ENCODE measurements at regions not wholly inside any gene's neighbourhood (a gene's known extent, or its start where the extent isn't known, plus 50 kb on each side); places are given as distances from the start of the nearest gene placed in this dataset.
"Not testable (repeated sequence)": the region's sequence is repeated elsewhere in the genome, so short reads cannot be mapped to it uniquely, and the experiment has no call there.

GRCh38 chr9:81022177-81022576, 667.2 kb downstream of the TLE1 start:
- no TSS peak for BruUV-seq (replicated peaks)
- intact Hi-C loops (cut with micrococcal nuclease; ENCODE audit: unreplicated experiment) (no loop called here), in situ Hi-C loops (cut with HindIII; ENCODE audit: low pct_unique_long_range_greater_than_20kb, low sequenced_read_pairs) (no loop called here)
- DNase-seq (ENCODE audit: low read depth, low spot score) (no peak), ATAC-seq (no peak)
- ChIA-PET POLR2A (no interaction called here), CTCF (no interaction called here)
- no peak overlapping the region for H3K4me3 ChIP-seq (ENCODE audit: low read depth in 2 of 2, low read length in 2 of 2)
- TF ChIP-seq REST (IDR thresholded peaks at IDR 0.05; ENCODE audit: insufficient read depth in 1 of 2, low read depth in 2 of 2, low read length in 1 of 2): no peak
- H3K4me1 ChIP-seq (ENCODE audit: control insufficient read depth, insufficient read depth, low read length): no peaks in the 10 kb centered on the region
- no peaks in the 10 kb centered on the region for H3K9me3 ChIP-seq (ENCODE audit: control insufficient read depth, insufficient read depth, low read depth, low read length)
- no peak overlapping the region for H3K27ac ChIP-seq (ENCODE audit: low read length)
- H3K27me3 ChIP-seq (ENCODE audit: control insufficient read depth, insufficient read depth, low read length): no peaks in the 10 kb centered on the region
- H3K36me3 ChIP-seq (ENCODE audit: control insufficient read depth, insufficient read depth, low read length): no peaks in the 10 kb centered on the region

DNA sequence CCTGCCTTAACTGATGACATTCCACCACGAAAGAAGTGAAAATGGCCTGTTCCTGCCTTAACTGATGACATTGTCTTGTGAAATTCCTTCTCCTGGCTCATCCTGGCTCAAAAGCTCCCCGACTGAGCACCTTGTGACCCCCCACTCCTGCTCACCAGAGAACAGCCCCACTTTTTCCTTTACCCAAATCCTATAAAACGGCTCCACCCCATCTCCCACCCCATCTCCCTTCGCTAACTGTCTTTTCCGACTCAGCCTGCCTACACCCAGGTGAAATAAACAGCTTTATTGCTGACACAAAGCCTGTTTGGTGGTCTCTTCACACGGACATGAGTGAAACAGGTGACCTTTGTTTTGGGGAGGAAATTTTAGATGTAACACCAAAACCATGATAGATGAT, 674.4 kb downstream of the TLE1 start:
- CTCF ChIA-PET; H3K4me3 ChIP-seq (ENCODE audit: low read depth in 2 of 2, low read length in 2 of 2); H3K36me3 ChIP-seq (ENCODE audit: control insufficient read depth, insufficient read depth, low read length); POLR2A ChIA-PET; ATAC-seq; in situ Hi-C loops (cut with HindIII; ENCODE audit: low pct_unique_long_range_greater_than_20kb, low sequenced_read_pairs); intact Hi-C loops (cut with micrococcal nuclease; ENCODE audit: unreplicated experiment); DNase-seq (ENCODE audit: low read depth, low spot score); BruUV-seq (replicated peaks); H3K9me3 ChIP-seq (ENCODE audit: control insufficient read depth, insufficient read depth, low read depth, low read length); H3K27ac ChIP-seq (ENCODE audit: low read length); H3K4me1 ChIP-seq (ENCODE audit: control insufficient read depth, insufficient read depth, low read length); H3K27me3 ChIP-seq (ENCODE audit: control insufficient read depth, insufficient read depth, low read length): not testable (repeated sequence)

DNA sequence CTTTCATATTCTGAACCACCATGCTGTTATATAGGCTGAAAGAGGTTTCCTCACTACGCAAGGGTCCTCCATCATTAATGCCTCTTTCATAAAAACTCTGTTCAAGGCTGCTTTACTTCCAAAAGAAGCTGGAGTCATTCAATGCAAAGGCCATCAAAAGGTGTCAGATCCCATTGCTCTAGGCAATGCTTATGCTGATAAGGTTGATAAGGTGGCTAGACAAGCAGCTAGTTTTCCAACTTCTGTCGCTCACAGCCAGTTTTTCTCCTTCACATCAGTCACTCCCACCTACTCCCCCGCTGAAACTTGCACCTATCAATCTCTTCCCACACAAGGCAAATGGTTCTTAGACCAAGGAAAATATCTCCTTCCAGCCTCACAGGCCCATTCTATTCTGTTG, 676.2 kb downstream of the TLE1 start:
- CTCF ChIA-PET; H3K4me1 ChIP-seq (ENCODE audit: control insufficient read depth, insufficient read depth, low read length); H3K4me3 ChIP-seq (ENCODE audit: low read depth in 2 of 2, low read length in 2 of 2); BruUV-seq (replicated peaks); in situ Hi-C loops (cut with HindIII; ENCODE audit: low pct_unique_long_range_greater_than_20kb, low sequenced_read_pairs); ATAC-seq; intact Hi-C loops (cut with micrococcal nuclease; ENCODE audit: unreplicated experiment); H3K36me3 ChIP-seq (ENCODE audit: control insufficient read depth, insufficient read depth, low read length); DNase-seq (ENCODE audit: low read depth, low spot score); H3K27ac ChIP-seq (ENCODE audit: low read length); H3K27me3 ChIP-seq (ENCODE audit: control insufficient read depth, insufficient read depth, low read length); POLR2A ChIA-PET; H3K9me3 ChIP-seq (ENCODE audit: control insufficient read depth, insufficient read depth, low read depth, low read length): not testable (repeated sequence)

DNA sequence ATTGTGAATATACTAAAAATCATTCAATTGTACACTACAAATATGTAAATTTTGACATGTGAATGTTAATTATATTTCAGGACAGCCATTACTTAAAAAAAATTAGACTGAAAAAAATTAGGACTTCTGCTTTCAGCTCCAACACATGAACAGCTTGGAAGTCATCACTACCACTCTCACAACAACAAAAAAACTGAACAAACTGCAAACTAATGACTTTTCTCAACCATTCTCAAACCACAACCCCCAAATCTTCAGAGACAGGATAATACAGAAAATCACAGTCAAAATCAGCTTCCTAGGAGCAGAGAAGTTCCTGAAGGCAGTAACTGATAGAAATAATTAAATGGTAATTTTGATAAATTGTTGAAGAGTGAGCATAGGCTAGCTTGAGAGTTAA, 686.4 kb downstream of the TLE1 start:
- TF ChIP-seq POLR2AphosphoS5 (IDR thresholded peaks at IDR 0.05; ENCODE audit: low read depth, low read length) (no peak), REST (IDR thresholded peaks at IDR 0.05; ENCODE audit: insufficient read depth in 1 of 2, low read depth in 2 of 2, low read length in 1 of 2) (no peak), TCF7L2 (IDR thresholded peaks at IDR 0.05; ENCODE audit: low read depth, low read length) (no peak), SIN3A (IDR thresholded peaks at IDR 0.05; ENCODE audit: borderline replicate concordance, insufficient read depth, low read depth, low read length) (no peak), CTCF (IDR thresholded peaks at IDR 0.05) (no peak)
- no peaks in the 10 kb centered on the region for H3K4me1 ChIP-seq (ENCODE audit: control insufficient read depth, insufficient read depth, low read length)
- intact Hi-C loops (cut with micrococcal nuclease; ENCODE audit: unreplicated experiment) (no loop called here), in situ Hi-C loops (cut with HindIII; ENCODE audit: low pct_unique_long_range_greater_than_20kb, low sequenced_read_pairs) (no loop called here)
- no TSS peak for BruUV-seq (replicated peaks)
- H3K27me3 ChIP-seq (ENCODE audit: control insufficient read depth, insufficient read depth, low read length): no peaks in the 10 kb centered on the region
- no peaks in the 10 kb centered on the region for H3K9me3 ChIP-seq (ENCODE audit: control insufficient read depth, insufficient read depth, low read depth, low read length)
- no peak overlapping the region for H3K27ac ChIP-seq (ENCODE audit: low read length)
- H3K4me3 ChIP-seq (ENCODE audit: low read depth in 2 of 2, low read length in 2 of 2): no peak overlapping the region
- ChIA-PET CTCF (no interaction called here), POLR2A (no interaction called here)
- no peaks in the 10 kb centered on the region for H3K36me3 ChIP-seq (ENCODE audit: control insufficient read depth, insufficient read depth, low read length)
- DNase-seq (ENCODE audit: low read depth, low spot score): no peak
- ATAC-seq: no peak

Measured in Panc1 (cell line).